ENCODE measurements at regions not wholly inside any gene's neighbourhood (a gene's known extent, or its start where the extent isn't known, plus 50 kb on each side); places are given as distances from the start of the nearest gene placed in this dataset.

DNA sequence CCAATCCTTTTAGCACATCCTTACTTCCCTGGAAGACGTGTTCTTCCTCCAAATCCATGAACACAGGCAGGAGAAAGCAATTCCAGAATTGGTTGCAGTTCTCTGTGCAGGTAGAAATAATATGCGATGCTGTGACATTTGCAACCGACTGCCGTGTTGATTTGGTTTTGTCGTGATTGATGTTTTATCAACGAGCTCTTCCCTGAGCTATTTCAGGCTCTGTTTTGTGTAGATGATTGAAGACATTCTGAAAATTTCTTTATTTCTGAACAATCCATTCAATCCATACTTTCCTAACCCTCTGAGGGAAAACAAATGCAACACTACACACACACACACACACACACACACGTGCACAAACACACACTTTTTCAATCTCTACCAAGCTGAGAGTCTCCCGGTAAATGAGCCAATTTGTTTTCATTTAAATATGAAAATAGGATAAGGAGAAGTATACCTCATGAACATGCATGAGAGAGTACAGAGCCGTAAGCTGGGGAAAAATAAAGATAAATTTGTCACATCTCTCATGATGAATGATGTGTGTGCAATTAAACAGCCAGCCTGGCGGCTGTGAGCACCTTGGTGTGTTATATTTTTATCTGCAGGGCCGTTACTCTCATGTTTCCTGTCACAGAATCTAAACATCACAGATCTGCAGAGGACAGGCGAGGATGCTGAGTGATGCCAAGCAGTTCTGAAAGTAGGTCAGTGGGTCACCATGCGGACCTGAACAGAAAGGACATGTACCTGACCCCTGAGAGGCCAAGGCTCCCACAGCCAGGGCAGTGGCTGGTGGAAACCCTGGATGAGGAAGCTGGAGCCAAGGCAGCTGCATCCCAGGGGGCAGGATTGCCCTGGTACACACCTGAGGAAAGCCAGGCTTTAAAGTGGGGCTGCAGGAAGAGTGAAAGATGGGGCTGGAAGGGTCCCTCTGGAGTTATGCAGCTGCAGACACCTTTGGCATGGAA lies 64.8 kb downstream of the PDCL3 start:
- no peak for DNase-seq

DNA sequence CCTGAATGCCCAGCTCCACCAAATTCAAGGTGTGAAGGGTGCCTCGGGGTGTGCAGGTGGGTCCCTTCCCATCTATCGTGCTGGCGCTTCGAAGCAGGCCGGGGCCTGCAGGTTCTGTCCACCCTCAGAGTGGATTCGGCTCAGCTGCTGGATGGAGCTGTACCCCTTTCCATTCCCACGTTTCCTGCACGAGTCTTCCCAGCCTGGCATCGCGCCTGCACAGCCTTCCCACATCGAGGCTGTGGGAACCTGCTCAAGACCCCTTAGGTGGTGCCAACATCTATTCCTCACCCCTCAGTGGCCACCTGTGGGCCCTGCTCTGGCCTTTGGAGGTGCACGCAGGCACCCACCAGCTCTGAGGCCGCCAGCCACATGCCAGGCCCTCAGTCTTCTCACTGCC lies 65.7 kb downstream of the PDCL3 start:
- DNase-seq = no peak

DNA sequence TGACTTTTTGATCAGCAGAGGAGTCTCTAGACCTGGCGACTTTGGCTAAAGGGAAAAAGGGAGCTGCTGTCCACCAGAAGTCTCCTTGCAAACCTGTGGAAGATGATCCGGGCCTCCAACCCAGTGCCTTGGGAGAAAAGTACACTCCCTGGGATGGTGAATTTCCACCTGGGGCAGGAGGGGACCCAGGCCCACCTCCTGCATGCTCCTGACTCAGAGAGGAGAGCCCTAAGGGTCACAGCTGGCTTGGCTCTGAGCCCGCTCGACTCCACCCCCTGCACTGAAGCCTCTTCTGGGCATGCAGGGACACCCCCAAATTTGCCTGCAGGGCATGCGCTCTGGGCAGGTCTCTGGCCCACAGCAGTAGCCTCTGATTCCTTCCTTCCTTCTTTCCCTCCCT lies 66.5 kb downstream of the PDCL3 start:
- DNase-seq = no peak

DNA sequence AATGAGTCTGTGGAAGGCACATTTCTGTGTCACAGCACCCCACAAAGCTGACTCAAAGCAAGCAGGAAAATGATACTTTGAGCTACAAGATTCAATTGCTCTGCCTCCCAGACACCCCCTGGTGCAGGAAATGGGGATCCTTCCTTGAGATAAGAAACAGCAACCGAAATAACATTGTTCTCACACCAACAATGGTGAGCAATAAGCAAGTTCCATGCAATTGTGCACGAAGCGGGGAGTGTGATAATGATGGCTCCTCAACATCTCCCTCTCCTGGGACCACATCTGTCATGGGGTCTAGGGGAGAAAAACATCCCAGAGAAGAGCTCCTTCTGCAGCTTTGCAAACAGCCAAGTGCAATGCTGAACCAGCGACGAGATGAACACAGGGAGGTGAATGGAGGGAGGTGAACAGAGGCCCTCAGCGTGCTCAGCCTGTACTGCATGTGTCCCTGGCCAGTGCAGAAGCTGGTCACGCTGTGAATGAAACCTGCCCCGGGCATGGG lies 67.7 kb downstream of the PDCL3 start:
- no peak for DNase-seq

GRCh38 chr2:100632037-100632436 lies 69.2 kb downstream of the PDCL3 start:
- peak; percentile 41 to 46 for DNase-seq

DNA sequence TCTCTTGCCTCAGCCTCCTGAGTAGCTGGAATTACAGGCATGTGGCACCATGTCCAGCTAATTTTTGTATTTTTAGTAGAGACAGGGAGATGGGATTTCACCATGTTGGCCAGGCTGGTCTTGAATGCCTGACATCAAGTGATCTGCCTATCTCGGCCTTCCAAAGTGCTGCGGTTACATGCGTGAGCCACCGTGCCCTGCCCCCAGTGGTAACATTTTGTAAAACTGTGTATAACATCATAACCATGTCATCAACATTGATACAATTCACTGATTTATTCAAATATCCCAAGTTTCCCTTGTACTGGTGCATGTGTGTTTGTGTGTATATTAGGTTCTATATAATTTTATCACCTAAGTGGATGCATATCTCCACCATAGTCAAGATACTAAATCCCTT lies 70.0 kb downstream of the PDCL3 start:
- DNase-seq = no peak

- no peak for DNase-seq
Measured at GRCh38 chr2:100639588-100640390, 77.0 kb downstream of the PDCL3 start.

- no peak for DNase-seq
Measured at GRCh38 chr2:100640431-100641124, 77.8 kb downstream of the PDCL3 start.

DNA sequence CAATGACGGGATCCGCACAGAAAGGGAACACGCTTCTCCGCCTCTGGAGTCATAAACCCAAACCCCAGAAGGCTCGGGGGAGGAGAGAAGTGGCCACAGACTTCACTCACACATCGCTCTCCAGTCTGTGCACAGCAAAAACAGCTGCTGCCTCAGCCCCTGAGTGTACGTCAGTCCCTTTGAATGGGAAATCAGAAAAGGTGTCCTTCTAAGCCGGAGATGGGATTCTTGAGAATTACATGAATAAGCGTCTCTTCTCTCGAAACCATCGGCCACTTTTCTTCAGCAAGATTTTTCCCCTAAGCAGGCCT lies 78.3 kb downstream of the PDCL3 start:
- DNase-seq = no peak

GRCh38 chr2:100642425-100642824 lies 79.6 kb downstream of the PDCL3 start:
- DNase-seq = no peak

DNA sequence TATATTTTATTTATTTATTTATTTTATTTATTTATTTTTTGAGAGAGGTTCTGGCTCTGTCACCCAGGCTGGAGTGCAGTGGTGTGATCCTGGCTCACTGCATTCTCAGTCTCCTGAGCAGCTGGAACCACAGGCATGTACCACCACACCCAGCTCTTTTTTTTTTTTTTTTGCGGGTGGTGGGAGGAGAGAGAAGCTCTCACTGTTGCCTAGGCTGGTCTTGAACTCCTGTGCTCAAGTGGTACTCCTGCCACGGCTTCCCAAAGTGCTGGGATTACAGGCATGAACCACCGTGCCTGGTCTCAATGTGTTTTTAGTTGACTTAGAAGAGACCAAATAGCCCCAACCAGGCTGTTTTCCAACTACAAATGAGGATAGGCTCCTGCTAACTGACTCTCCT lies 80.7 kb downstream of the PDCL3 start:
- DNase-seq = no peak

GRCh38 chr2:100643906-100644501 lies 81.2 kb downstream of the PDCL3 start:
- DNase-seq = no peak

DNA sequence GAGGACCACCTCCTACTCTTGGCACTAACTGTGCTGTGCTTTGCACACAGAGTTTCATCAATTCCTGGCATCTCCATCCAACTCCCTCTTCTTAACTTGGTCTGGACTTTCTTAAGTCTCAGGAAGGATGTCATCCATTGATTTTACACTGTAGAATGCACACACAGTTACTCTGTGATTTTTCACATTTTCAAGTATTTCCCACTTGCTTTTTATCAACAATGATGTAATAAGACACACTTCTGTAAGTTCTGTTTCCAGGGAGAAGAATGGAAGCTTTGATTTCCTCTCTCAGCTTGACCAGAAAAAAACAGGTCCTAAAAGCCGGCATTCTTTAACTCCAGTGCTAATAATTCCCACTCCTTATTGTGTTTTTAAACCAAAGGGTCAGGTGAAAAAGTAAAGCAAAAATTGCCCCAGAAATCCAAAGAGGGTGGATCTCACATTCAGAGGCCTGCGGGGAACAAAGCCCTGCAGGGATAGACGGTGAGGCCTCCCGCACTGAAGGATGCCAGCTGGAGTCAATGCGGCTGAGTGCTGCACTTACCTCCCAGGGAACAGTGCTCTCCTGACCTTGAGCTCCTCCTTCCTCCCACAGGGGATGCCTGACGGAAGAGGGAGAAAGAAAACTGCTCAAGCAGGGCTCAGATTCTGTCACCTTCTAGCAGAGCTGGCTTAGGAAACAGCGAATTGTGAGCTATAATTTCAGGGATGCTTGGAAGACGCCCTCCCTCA lies 83.1 kb downstream of the PDCL3 start:
- no peak for DNase-seq

DNA sequence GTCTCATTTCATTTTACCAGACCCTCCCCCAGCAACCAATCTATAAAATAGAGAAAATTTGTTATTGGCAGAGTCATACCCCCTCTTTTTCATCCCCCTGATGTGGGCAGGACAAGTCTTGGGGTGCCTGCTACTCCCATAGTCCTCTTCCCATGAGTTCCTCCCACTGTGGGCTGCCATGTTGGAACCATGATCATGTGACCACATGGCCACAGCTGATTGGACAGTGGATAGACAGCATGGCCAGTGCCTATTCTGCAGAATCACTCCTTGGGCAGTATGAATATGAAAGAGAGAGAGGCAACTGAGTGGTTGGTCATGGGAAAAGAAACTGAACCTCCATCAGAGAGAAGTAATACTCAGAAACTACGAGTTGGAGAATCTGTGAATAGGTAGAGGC lies 84.9 kb downstream of the PDCL3 start:
- no peak for DNase-seq

- no peak for DNase-seq
Measured at GRCh38 chr2:100650151-100650550, 87.4 kb downstream of the PDCL3 start.

GRCh38 chr2:100653449-100654035 lies 90.7 kb downstream of the PDCL3 start:
- DNase-seq = no peak

- DNase-seq = no peak
Measured at GRCh38 chr2:100654611-100655010, 91.8 kb downstream of the PDCL3 start.

GRCh38 chr2:100655446-100655845 lies 92.7 kb downstream of the PDCL3 start:
- DNase-seq = no peak

DNA sequence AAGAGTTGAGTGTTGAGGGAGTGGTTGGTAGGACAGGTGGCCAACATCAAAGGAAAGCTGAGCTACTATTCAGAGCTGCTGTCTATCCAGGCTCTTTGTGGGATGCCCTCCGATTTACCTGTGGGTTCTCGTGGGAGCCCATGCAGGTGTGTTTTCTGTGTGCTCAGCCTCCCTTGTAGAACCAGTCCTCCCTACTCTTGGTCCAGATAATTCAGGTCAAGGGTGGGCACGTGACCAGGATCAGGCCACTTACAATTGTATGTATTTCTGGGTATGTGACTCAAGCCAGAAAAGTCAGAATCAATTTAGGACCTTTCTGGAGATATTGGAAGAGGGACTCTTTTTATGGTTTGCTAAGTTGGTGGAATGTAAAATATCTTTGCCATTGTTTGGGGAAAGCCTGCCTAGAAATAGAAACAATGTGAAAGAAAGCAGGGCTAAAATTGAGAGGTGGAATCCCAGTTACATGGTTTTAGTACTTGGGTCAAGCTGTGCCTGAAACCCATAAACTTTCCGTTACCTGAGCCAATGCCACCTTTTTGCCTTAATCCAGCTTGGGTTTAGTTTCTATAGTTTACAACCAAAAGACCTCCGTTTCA lies 93.2 kb downstream of the PDCL3 start:
- DNase-seq = no peak

DNA sequence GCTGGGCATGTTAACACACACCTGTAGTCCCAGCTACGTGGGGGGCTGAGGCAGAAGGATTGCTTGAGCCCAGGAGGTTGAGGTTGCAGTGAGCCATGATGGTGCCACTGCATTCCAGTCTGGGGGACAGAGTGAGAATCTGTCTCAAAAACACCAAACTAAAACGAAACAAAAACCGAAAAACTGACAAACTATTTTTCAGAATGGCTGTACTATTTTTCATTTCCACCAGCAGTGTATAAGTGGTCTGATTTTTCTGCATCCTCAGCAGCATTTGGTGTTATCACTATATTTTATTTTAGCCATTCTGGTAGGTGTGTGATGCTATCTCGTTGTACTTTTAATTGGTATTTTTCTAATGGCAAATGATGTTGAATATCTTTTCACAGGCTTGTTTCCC lies 95.2 kb downstream of the PDCL3 start:
- no peak for DNase-seq

DNA sequence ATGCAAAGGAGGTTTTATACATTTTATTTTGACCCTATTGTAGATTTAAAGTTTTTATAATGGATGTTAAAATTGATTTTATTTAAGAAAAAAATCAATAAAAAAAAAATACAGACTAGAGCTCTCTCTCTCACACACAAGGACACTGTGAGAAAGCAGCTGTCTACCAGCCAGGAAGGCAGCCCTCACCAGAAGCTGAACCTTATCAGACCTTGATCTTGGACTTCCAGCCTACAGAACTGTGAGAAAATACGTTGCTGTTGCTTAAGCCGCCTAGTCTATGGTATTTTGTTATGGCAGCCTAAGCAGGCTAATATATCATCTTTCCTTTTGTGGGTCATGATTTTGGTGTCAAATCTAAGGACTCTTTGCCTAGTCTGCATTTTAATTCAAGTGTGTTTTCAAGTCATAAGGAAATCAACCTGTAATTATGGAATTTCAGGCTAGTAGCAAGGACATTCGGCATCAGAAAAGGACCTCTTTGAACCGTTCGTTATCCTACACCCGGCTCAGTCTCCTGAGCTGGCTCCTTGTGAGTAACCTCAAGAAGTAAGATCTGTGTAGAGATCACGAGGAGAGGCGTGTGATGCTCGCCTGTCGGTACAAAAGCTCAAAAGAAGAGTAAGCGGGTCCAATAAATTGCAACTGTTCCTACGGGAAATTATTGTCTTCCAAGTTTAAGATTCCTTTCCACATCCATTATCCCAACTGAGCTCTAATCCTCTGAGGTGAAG lies 98.2 kb downstream of the PDCL3 start:
- DNase-seq = no peak
